Tibial nerve (tissue), 4 donors: ENCODE measurements at regions not wholly inside any gene's neighbourhood (a gene's known extent, or its start where the extent isn't known, plus 50 kb on each side); places are given as distances from the start of the nearest gene placed in this dataset.

ENCODE experiments used
- DNase-seq, 2 donors: peaks; one replicate each; pipeline ENCODE4 v3.0.0-alpha.2; 2019; ENCODE audit warnings: low spot score in 2 of 2
- H3K27ac ChIP-seq, 4 donors: fragments of 200-600 bp; sonication (generic) in 3 of 4; one replicate each; pipeline ENCODE4 v1.5.1; 2017 to 2019; ENCODE audit warnings: mild to moderate bottlenecking in 1 of 4
- H3K27me3 ChIP-seq, 2 donors: fragments of 200-600 bp; sonication (generic) in 1 of 2; one replicate each; pipeline versions ENCODE4 v1.5.1 to v1.6.0; 2017 to 2019
- H3K36me3 ChIP-seq, 3 donors: fragments of 200-600 bp; sonication (generic); one replicate each; pipeline ENCODE4 v1.5.1; 2018 to 2019
- H3K4me1 ChIP-seq, 4 donors: fragments of 200-600 bp; sonication (generic) in 3 of 4; one replicate each; pipeline ENCODE4 v1.5.1; 2017 to 2019
- H3K4me3 ChIP-seq, 4 donors: fragments of 200-600 bp; sonication (generic) in 3 of 4; one replicate each; pipeline ENCODE4 v1.5.1; 2017 to 2019; ENCODE audit warnings: mild to moderate bottlenecking in 1 of 4, moderate library complexity in 1 of 4
- H3K9me3 ChIP-seq, 4 donors: fragments of 200-600 bp; sonication (generic) in 3 of 4; one replicate each; pipeline ENCODE4 v1.5.1; 2017 to 2019
- EP300 ChIP-seq, 2 donors: sonication (generic); formaldehyde crosslinking; IDR thresholded peaks; one replicate each; pipeline ENCODE4 v1.6.1; 2017; ENCODE audit warnings: antibody characterized with exemption in 2 of 2, mild to moderate bottlenecking in 1 of 2
- POLR2A ChIP-seq, 2 donors: fragments of 450-650 bp; IDR thresholded peaks; one replicate each; pipeline ENCODE4 v1.6.1; 2017; ENCODE audit warnings: antibody characterized with exemption in 2 of 2, mild to moderate bottlenecking in 2 of 2, moderate library complexity in 2 of 2
- WGBS, 2 donors: methylation state at CpG; one replicate each; pipeline ENCODE4 v1.1.5; 2018; 5-methylcytosine and 5-hydroxymethylcytosine counted together
- TF ChIP-seq, protein P1 (sequence below), 5 experiments: fragments of 200-600 bp in 3 of 5; fragments of 450-650 bp in 2 of 5; sonication (generic) in 3 of 5; IDR thresholded peaks; one replicate each; pipeline ENCODE4 v1.5.1; 2016 to 2019; ENCODE audit warnings: antibody characterized with exemption in 5 of 5, mild to moderate bottlenecking in 3 of 5, moderate library complexity in 2 of 5

DNA sequence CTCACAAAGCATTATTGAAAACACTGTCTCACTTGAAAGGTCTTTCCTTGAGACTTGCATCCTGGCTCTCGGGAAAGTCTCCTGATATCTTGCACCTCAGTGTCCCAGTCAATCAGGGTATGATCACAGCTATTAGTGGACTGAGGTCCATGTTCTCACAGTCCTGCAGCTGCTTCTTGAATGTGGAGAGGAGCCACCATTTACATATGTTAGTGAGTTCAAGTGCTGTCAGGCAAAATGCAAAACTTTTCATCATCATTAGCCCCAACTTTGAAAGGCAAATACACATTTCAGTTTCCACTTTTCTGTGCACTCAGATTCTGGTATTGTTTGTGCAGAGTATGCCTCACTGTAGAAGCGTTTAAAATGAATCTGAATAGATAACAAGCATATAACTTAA, 111.6 kb downstream of the SNX18 start:
- Histone ChIP-seq H3K27ac (no peak overlapping the region), H3K4me1 (peaks cover 0 to 22% (median 8%) of the 10 kb centered on the region in 4 donors), H3K9me3 (peaks cover 0 to 10% (median 0%) of the 10 kb centered on the region in 4 donors), H3K36me3 (no peaks in the 10 kb centered on the region), H3K27me3 (no peaks in the 10 kb centered on the region), H3K4me3 (no peak overlapping the region)
- 94 to 98% methylated on average over 2 of the region's 2 CpGs for WGBS, 2 donors
- TF ChIP-seq POLR2A (IDR thresholded peaks at IDR 0.05) (no peak), EP300 (IDR thresholded peaks at IDR 0.05) (no peak)
- TF ChIP-seq, protein P1, sequence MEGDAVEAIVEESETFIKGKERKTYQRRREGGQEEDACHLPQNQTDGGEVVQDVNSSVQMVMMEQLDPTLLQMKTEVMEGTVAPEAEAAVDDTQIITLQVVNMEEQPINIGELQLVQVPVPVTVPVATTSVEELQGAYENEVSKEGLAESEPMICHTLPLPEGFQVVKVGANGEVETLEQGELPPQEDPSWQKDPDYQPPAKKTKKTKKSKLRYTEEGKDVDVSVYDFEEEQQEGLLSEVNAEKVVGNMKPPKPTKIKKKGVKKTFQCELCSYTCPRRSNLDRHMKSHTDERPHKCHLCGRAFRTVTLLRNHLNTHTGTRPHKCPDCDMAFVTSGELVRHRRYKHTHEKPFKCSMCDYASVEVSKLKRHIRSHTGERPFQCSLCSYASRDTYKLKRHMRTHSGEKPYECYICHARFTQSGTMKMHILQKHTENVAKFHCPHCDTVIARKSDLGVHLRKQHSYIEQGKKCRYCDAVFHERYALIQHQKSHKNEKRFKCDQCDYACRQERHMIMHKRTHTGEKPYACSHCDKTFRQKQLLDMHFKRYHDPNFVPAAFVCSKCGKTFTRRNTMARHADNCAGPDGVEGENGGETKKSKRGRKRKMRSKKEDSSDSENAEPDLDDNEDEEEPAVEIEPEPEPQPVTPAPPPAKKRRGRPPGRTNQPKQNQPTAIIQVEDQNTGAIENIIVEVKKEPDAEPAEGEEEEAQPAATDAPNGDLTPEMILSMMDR (IDR thresholded peaks at IDR 0.05): no peak
- DNase-seq: no peak

DNA sequence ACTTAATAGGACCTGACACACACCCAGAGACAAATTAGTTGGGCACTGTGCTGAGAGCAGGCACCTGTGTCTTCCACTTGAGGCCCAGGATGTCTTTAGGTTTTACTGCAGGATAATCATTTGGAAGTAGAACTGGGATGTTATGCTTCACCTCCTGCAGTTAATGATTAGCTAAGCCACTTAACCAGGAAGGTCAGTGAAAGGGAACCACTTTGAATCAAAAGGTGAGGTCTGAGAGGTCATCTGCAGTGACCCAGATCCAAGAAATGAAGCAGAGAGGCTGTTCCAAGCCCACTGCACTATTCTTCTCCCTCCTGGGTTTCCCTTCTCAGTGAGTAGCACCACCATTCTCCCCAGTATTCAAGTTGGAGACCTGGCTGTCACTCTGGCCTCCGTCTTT, 110.5 kb downstream of the SNX18 start:
- Histone ChIP-seq H3K36me3 (no peaks in the 10 kb centered on the region), H3K27me3 (no peaks in the 10 kb centered on the region), H3K27ac (no peak overlapping the region), H3K9me3 (peaks cover 0 to 13% (median 0%) of the 10 kb centered on the region in 4 donors), H3K4me3 (no peak overlapping the region), H3K4me1 (peaks cover 0 to 22% (median 8%) of the 10 kb centered on the region in 4 donors)
- TF ChIP-seq EP300 (IDR thresholded peaks at IDR 0.05) (no peak), POLR2A (IDR thresholded peaks at IDR 0.05) (no peak)
- TF ChIP-seq, protein P1 (IDR thresholded peaks at IDR 0.05): no peak
- 94 to 96% methylated on average over 1 of the region's 1 CpG for WGBS, 2 donors
- no peak for DNase-seq

- peaks cover 0 to 14% (median 0%) of the 10 kb centered on the region in 4 donors for H3K9me3 ChIP-seq
- H3K4me3 ChIP-seq: no peak overlapping the region
- no peak for DNase-seq
- H3K27ac ChIP-seq: no peak overlapping the region
- no peaks in the 10 kb centered on the region for H3K27me3 ChIP-seq
- H3K4me1 ChIP-seq: peaks cover 0 to 6% (median 0%) of the 10 kb centered on the region in 4 donors
- no peak for TF ChIP-seq EP300 (IDR thresholded peaks at IDR 0.05)
- no peaks in the 10 kb centered on the region for H3K36me3 ChIP-seq
- WGBS, 2 donors: 96 to 97% methylated on average over 2 of the region's 2 CpGs
Observed at GRCh38 chr5:54626407-54626806, 108.8 kb downstream of the SNX18 start.

DNA sequence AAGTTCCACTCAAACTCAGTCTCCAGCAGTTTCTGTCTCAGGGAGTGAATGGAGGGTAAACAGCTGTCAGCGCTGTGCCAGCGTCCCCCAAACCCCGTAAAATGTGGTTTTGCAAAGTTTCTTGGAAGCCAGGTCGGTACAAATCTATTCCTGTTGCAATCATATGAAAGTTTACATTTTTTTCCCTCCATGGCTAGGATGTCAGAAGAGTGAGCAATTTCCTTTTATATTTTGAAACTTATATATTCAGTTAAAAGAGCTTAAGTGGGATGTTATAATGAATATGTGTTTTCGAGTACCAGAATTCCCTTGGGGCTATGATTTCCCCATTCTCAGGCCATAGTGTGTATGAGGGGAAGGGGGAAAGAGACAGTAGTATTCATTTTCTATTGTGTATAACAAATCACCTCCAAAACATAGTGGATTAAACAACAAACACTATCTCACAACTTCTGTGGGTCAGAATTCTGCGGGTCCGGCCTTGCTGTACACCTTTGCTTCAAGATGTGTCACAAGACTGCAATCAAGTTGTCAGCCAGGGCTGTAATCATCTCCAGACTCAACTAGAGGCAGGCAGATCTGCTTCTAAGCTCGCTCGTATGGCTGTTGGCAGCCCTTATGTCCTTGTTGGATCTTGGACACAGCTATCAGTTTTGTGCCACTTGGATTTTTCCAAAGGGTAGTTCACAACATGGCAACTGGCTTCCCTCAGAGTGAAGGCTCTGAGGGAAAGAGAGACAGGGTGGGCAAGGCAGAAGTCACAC, 107.4 kb downstream of the SNX18 start:
- H3K27ac ChIP-seq: no peak overlapping the region
- peaks cover 0 to 11% (median 0%) of the 10 kb centered on the region in 4 donors for H3K9me3 ChIP-seq
- no peaks in the 10 kb centered on the region for H3K4me1 ChIP-seq
- DNase-seq: no peak
- no peaks in the 10 kb centered on the region for H3K27me3 ChIP-seq
- TF ChIP-seq POLR2A (IDR thresholded peaks at IDR 0.05) (no peak), EP300 (IDR thresholded peaks at IDR 0.05) (no peak)
- TF ChIP-seq, protein P1 (IDR thresholded peaks at IDR 0.05): no peak
- 76 to 82% methylated on average over 9 of the region's 9 CpGs for WGBS, 2 donors
- H3K36me3 ChIP-seq: no peaks in the 10 kb centered on the region
- H3K4me3 ChIP-seq: no peak overlapping the region

DNA sequence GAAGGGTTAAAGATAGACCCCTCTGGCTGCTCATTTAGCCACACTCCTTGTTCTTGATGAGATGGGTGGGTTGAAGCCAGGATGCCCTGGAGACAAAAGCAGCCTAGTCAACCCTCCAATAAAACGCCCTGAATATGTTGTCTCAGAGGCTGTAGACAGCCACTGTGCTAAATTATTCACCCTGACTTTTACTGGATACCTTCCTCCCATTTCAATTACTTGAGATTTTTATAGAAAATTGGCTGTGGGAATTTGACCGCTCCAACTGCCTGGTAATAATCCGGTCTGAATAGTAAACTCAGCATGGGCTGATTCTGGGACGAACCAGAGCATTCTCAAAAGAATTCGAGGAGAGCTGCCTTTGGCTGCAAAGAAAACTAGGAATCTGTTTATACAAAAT, 104.2 kb downstream of the SNX18 start:
- WGBS, 2 donors: 59 to 67% methylated on average over 5 of the region's 5 CpGs
- Histone ChIP-seq H3K4me1 (no peaks in the 10 kb centered on the region), H3K27me3 (no peaks in the 10 kb centered on the region), H3K4me3 (no peak overlapping the region), H3K27ac (no peak overlapping the region), H3K9me3 (peaks cover 0 to 4% (median 0%) of the 10 kb centered on the region in 4 donors), H3K36me3 (no peaks in the 10 kb centered on the region)
- DNase-seq: no peak
- TF ChIP-seq, protein P1 (IDR thresholded peaks at IDR 0.05): no peak
- no peak for TF ChIP-seq POLR2A (IDR thresholded peaks at IDR 0.05)
- no peak for TF ChIP-seq EP300 (IDR thresholded peaks at IDR 0.05)
